ENCODE measurements at regions not wholly inside any gene's neighbourhood (a gene's known extent, or its start where the extent isn't known, plus 50 kb on each side); places are given as distances from the start of the nearest gene placed in this dataset.

DNA sequence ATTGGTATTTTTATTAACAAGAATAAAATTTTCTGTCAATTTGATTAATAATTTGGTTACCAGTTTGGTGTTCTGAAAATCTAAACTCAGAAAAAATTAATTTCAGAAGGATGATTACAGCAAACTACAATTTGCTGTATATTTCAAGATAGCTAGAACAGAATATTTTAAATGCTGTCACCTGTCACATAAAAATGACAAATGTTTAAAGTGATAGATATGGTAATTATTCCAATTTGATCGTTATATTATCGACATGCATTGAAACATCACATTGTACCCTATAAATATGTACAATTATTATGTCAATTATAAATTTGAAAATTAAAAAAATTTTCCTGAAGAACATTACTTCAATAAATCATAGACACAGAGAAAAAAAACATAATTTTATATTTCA lies 56.9 kb upstream of the SLITRK5 start:
- no peak for DNase-seq
